Neuronal stem cell (in vitro differentiated cells): ENCODE measurements at regions not wholly inside any gene's neighbourhood (a gene's known extent, or its start where the extent isn't known, plus 50 kb on each side); places are given as distances from the start of the nearest gene placed in this dataset.
A peak's percentile ranks its signal among the peaks of the same experiment; 100 is the strongest.
"Not testable (repeated sequence)": the region's sequence is repeated elsewhere in the genome, so short reads cannot be mapped to it uniquely, and the experiment has no call there.

Experiments
- DNase-seq: peaks from one replicate; pipeline ENCODE4 v3.0.0-alpha.2; 2013; ENCODE audit warnings: low spot score
- H2AFZ ChIP-seq: one replicate; pipeline ENCODE4 v1.6.1; 2013; ENCODE audit warnings: mild to moderate bottlenecking, low read length, inconsistent platforms
- H2AK5ac ChIP-seq: 2 replicates; pipeline ENCODE4 v1.6.1; 2013; ENCODE audit warnings: low read depth, mild to moderate bottlenecking, inconsistent platforms, low read length, moderate library complexity, mixed read lengths
- H2BK120ac ChIP-seq: 2 replicates; pipeline ENCODE4 v1.6.1; 2013; ENCODE audit warnings: low read depth, mild to moderate bottlenecking, inconsistent platforms, low read length, moderate library complexity, mixed read lengths
- H2BK12ac ChIP-seq: one replicate; pipeline ENCODE4 v1.6.1; 2013; ENCODE audit warnings: low read length, inconsistent platforms
- H2BK15ac ChIP-seq: 2 replicates; pipeline ENCODE4 v1.6.1; 2013; ENCODE audit warnings: mild to moderate bottlenecking, low read length, inconsistent platforms, mixed read lengths
- H2BK5ac ChIP-seq: one replicate; pipeline ENCODE4 v1.6.1; 2013; ENCODE audit warnings: inconsistent platforms, mild to moderate bottlenecking, low read length, moderate library complexity
- H3K14ac ChIP-seq: one replicate; pipeline ENCODE4 v1.6.1; 2013; ENCODE audit warnings: low read length, inconsistent platforms
- H3K18ac ChIP-seq: 2 replicates; pipeline ENCODE4 v1.6.1; 2013; ENCODE audit warnings: low read length, inconsistent platforms
- H3K23ac ChIP-seq: 2 replicates; pipeline ENCODE4 v1.6.1; 2013; ENCODE audit warnings: low read depth, mild to moderate bottlenecking, mixed read lengths, low read length, inconsistent platforms; ENCODE audit not compliant: poor library complexity
- H3K27ac ChIP-seq: replicated peaks from 3 replicates; pipeline ENCODE4 v1.5.1; 2013; ENCODE audit warnings: low read length, inconsistent platforms
- H3K27me3 ChIP-seq, 3 experiments: 2 replicates each; pipeline ENCODE4 v1.6.1; 2013; ENCODE audit warnings: low read length in 3 of 3, mild to moderate bottlenecking in 2 of 3, inconsistent platforms in 1 of 3, low read depth in 1 of 3, mixed read lengths in 1 of 3, moderate library complexity in 1 of 3; ENCODE audit not compliant: control insufficient read depth in 3 of 3, insufficient read depth in 3 of 3
- H3K36me3 ChIP-seq, 2 donors: replicated peaks in 1 of 2; 2 replicates each; pipeline ENCODE4 v1.6.1; 2013; ENCODE audit warnings: low read length in 2 of 2; ENCODE audit not compliant: control insufficient read depth in 2 of 2, insufficient read depth in 2 of 2
- H3K4ac ChIP-seq: 2 replicates; pipeline ENCODE4 v1.6.1; 2013; ENCODE audit warnings: inconsistent platforms, mild to moderate bottlenecking, low read length, moderate library complexity
- H3K4me1 ChIP-seq, 2 donors: 1 replicate in 1 of 2; 2 replicates in 1 of 2; pipeline ENCODE4 v1.6.1; 2013; ENCODE audit warnings: low read length in 2 of 2, low read depth in 1 of 2; ENCODE audit not compliant: control insufficient read depth in 2 of 2, insufficient read depth in 1 of 2
- H3K4me2 ChIP-seq: one replicate; pipeline ENCODE4 v1.6.1; 2013; ENCODE audit warnings: mild to moderate bottlenecking, low read length, inconsistent platforms; ENCODE audit not compliant: insufficient read depth, poor library complexity, severe bottlenecking
- H3K4me3 ChIP-seq, 2 donors: 2 replicates each; pipeline ENCODE4 v1.5.1; 2013; ENCODE audit warnings: low read length in 2 of 2, mild to moderate bottlenecking in 2 of 2, inconsistent platforms in 1 of 2, moderate library complexity in 1 of 2
- H3K79me1 ChIP-seq: one replicate; pipeline ENCODE4 v1.6.1; 2013; ENCODE audit warnings: low read depth, mild to moderate bottlenecking, inconsistent platforms, low read length, moderate library complexity
- H3K9ac ChIP-seq: one replicate; pipeline ENCODE4 v1.6.1; 2013; ENCODE audit warnings: mild to moderate bottlenecking, low read depth, low read length, inconsistent platforms; ENCODE audit not compliant: poor library complexity
- H3K9me3 ChIP-seq, 2 donors: replicated peaks in 1 of 2; 2 replicates each; pipeline versions ENCODE3 to v1.6.1; 2013; ENCODE audit warnings: low read length in 2 of 2, mild to moderate bottlenecking in 2 of 2, inconsistent platforms in 1 of 2, low read depth in 1 of 2, mixed read lengths in 1 of 2, moderate library complexity in 1 of 2; ENCODE audit not compliant: control insufficient read depth in 2 of 2, insufficient read depth in 1 of 2
- H4K8ac ChIP-seq: one replicate; pipeline ENCODE4 v1.6.1; 2013; ENCODE audit warnings: low read depth, mild to moderate bottlenecking, inconsistent platforms, low read length, moderate library complexity
- H4K91ac ChIP-seq: one replicate; pipeline ENCODE4 v1.6.1; 2013; ENCODE audit warnings: low read length, low read depth, mild to moderate bottlenecking, inconsistent platforms; ENCODE audit not compliant: poor library complexity
- WGBS, 2 donors: extraction: QIAGEN DNeasy Blood & Tissue Kit; methylation state at CpG; one replicate each; pipeline ENCODE4 v1.1.7; 2013; ENCODE audit warnings: missing lambda C conversion rate in 2 of 2, mixed read lengths in 1 of 2; ENCODE audit not compliant: insufficient read length in 2 of 2, insufficient replicate concordance in 1 of 2; ENCODE audit errors: extremely low coverage in 2 of 2; 5-methylcytosine and 5-hydroxymethylcytosine counted together

DNA sequence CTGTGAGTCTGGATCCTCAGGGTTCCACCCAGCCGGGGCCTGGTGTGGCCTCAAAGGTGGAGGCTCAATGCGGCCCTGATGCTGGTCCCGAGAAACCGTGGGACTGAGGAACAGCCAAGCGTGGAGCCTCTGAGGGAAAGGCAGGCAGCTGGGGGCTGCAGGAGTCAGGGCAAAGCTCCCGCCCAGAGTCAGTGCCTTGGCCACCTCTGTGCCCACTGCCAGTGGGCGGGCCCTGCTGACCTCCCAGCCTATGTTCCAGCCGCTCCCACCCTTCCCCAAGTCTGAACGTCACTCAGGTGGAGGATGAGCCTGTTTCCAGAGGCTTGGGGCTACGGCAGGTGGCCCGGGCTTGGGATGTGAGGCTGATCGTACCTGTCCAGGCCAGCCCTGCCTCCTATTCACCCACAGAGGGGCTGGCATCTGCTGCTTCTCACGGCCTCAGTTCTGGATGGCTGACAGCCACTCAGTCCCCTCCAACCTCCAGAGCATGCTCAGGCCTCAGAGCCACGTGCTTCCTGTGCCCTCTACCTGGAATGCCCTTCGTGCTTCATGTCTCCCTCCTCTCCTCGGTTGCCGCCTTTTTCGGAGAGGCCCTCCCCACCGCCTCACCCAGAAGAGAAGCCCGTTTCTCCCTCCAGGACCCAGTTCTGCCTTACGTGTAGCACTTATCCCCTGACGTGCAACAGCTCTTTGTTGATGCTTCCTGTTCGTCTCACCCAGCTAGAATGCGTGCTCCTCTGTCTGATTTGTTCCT lies 94.1 kb upstream of the LRPAP1 start:
- DNase-seq = not testable (repeated sequence)

DNA sequence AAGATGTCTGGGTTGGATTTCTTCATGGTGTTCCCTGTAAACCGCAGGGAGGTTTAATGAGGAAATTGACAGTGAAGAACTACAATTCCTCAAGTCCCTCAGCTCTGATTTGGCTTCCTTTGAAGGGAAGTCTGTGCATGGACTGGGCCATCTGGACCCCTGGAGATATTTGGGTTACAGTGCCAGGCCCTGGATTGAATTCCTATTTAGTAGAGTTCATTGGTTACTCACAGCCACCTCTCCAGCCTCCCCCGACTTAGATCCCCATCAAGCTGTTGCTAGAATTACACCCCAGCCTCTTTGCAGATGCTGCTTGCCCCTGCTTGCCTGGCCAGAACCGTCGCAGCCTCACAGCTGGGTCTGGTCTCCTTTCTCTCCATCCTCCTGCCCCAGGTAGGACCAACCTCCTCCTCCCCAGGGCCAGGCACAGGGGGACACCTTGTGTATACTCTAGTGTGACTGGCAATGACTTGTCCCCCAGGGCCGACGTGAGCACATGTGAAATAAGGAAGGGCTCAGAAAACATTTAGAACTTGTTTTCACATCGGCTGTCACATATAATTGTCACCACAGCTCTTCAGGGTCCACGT lies 93.2 kb upstream of the LRPAP1 start:
- peaks cover 6 to 20% of the 10 kb centered on the region in 2 donors for H3K4me1 ChIP-seq
- H2AK5ac ChIP-seq, H2AFZ ChIP-seq, H4K8ac ChIP-seq, H3K14ac ChIP-seq, DNase-seq, H2BK120ac ChIP-seq, H4K91ac ChIP-seq, H3K9ac ChIP-seq, H2BK5ac ChIP-seq, H3K4me2 ChIP-seq, H3K9me3 ChIP-seq, H2BK12ac ChIP-seq, H3K27me3 ChIP-seq, H3K4ac ChIP-seq, H3K23ac ChIP-seq, H3K36me3 ChIP-seq, H3K79me1 ChIP-seq, H3K4me3 ChIP-seq, H3K27ac ChIP-seq: not testable (repeated sequence)
- WGBS, 2 donors = no CpG with 5 or more reads among the region's 8 CpGs
- peak overlapping the region; percentile 30 for H2BK15ac ChIP-seq
- peak overlapping the region; percentile 3 for H3K18ac ChIP-seq

More for the DNA sequence above, 94.1 kb upstream of the LRPAP1 start:
- no CpG with 5 or more reads among the region's 24 CpGs for WGBS, 2 donors
- not testable (repeated sequence) for H3K9ac ChIP-seq, H3K36me3 ChIP-seq, H3K4ac ChIP-seq, H4K91ac ChIP-seq, H3K14ac ChIP-seq, H4K8ac ChIP-seq, H2BK15ac ChIP-seq, H3K27me3 ChIP-seq, H3K9me3 ChIP-seq, H3K79me1 ChIP-seq, H2BK5ac ChIP-seq, H3K4me2 ChIP-seq, H3K23ac ChIP-seq, H2AFZ ChIP-seq, H3K4me3 ChIP-seq, H3K27ac ChIP-seq
- H2BK120ac ChIP-seq = peak overlapping the region; percentile 72
- peaks cover 9 to 21% of the 10 kb centered on the region in 2 donors for H3K4me1 ChIP-seq
- peak overlapping the region; percentile 53 for H2AK5ac ChIP-seq
- peak overlapping the region; percentile 93 for H2BK12ac ChIP-seq
- H3K18ac ChIP-seq = peak overlapping the region; percentile 57

DNA sequence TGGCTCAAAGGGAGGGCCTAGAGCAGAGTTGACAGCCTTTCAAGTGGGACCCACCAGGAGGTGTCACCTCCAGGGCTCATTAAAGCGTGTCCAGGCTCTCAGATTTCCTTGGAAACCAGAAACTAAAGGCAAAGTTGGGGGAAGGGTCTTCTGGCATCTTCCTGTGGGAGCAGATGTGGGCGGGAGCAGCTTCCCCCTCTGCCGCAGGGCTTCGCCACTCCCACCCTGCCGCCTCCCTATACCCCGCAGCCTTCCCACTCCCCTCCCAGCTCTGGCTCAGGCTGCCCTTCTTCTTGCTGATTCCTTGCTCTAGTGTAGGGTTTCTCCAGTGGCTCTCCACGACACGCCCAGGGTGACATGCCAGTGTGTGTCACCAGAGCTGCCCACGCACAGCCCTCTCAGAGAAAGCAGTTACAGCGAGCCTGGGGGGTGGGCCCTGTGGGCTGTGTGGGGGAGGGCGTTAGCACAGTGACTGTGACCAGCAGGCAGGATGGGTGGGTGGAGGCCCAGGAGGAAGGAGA lies 91.6 kb upstream of the LRPAP1 start:
- not testable (repeated sequence) for H3K79me1 ChIP-seq, H3K4me3 ChIP-seq, H3K23ac ChIP-seq, H2BK120ac ChIP-seq, H2BK5ac ChIP-seq, H2BK15ac ChIP-seq, H2BK12ac ChIP-seq, H3K36me3 ChIP-seq, H3K9me3 ChIP-seq, H3K14ac ChIP-seq, H4K91ac ChIP-seq, H3K27me3 ChIP-seq
- Histone ChIP-seq H3K18ac (peak overlapping the region; percentile 95), H3K4me1 (peaks cover 6 to 20% of the 10 kb centered on the region in 2 donors), H4K8ac (peak overlapping the region; percentile 65), H3K4ac (peak overlapping the region; percentile 53), H3K27ac (peak overlapping the region; percentile 84), H2AK5ac (peak overlapping the region; percentile 96), H3K9ac (peak overlapping the region; percentile 77), H3K4me2 (peak overlapping the region; percentile 64), H2AFZ (peak overlapping the region; percentile 76)
- DNase-seq = peak; percentile 55
- WGBS, 2 donors = no CpG with 5 or more reads among the region's 11 CpGs

DNA sequence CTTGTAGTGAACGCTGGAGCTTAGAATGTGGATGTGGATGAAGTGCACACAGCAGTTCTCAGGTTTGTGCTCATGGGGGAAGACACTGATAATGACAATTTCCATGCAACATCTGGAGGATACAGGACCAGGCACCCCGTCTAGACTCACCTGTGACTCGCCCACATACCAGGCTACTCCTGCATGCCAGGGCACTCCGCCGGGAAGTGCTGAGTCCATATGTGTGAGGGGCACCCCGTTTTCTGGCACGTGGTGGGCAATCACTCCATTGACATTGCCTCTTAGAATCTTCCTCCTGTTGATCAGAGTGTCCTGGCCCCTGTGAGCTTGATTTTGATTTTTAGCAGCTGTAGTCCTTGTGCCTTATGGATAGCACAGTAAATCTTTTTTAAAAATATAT lies 90.9 kb upstream of the LRPAP1 start:
- no peak overlapping the region for H2BK15ac ChIP-seq
- no peaks in the 10 kb centered on the region for H3K36me3 ChIP-seq
- H4K91ac ChIP-seq = no peak overlapping the region
- no peak overlapping the region for H3K4ac ChIP-seq
- H2BK12ac ChIP-seq = no peak overlapping the region
- H3K4me1 ChIP-seq = peaks cover 6 to 20% of the 10 kb centered on the region in 2 donors
- no peak overlapping the region for H4K8ac ChIP-seq
- no peak for DNase-seq
- H2AFZ ChIP-seq = no peak overlapping the region
- no peak overlapping the region for H3K18ac ChIP-seq
- H3K23ac ChIP-seq = no peak overlapping the region
- no peak overlapping the region for H2BK120ac ChIP-seq
- peak overlapping the region; percentile 43 for H3K27ac ChIP-seq
- H3K27me3 ChIP-seq = no peaks in the 10 kb centered on the region
- WGBS, 2 donors = no CpG with 5 or more reads among the region's 7 CpGs
- H3K9me3 ChIP-seq = no peaks in the 10 kb centered on the region
- H3K4me2 ChIP-seq = no peak overlapping the region
- H3K9ac ChIP-seq = no peak overlapping the region
- no peaks in the 10 kb centered on the region for H3K79me1 ChIP-seq
- no peak overlapping the region for H2BK5ac ChIP-seq
- no peak overlapping the region for H3K4me3 ChIP-seq
- H3K14ac ChIP-seq = no peak overlapping the region
- no peak overlapping the region for H2AK5ac ChIP-seq
